SK-N-SH (cell line): ENCODE measurements at regions not wholly inside any gene's neighbourhood (a gene's known extent, or its start where the extent isn't known, plus 50 kb on each side); places are given as distances from the start of the nearest gene placed in this dataset.

Experiments used
- CTCF ChIA-PET: fragments of 300-600, 350-600 bp; formaldehyde crosslinking; extraction: SDS; loops from one replicate; lab custom pipeline; 2021; lab: Yijun Ruan, JAX
- POLR2A ChIA-PET: fragments of 350-600 bp; sonication (Branson Sonifier 250); formaldehyde crosslinking; extraction: SDS; loops from one replicate; lab custom pipeline; 2020; ENCODE audit warnings: antibody characterized with exemption, inconsistent platforms; lab: Yijun Ruan, JAX
- DNase-seq: peaks from one replicate; pipeline ENCODE4 v3.0.0; 2012
- H2AFZ ChIP-seq: fragments of 200-600 bp; sonication (generic); 2 replicates; pipeline ENCODE4 v1.8.1; 2016; ENCODE audit warnings: antibody characterized with exemption, mild to moderate bottlenecking, low read depth
- H3F3A ChIP-seq: fragments of 200-600 bp; sonication (generic); replicated peaks from 2 replicates; pipeline ENCODE3; 2016; ENCODE audit warnings: antibody characterized with exemption, mild to moderate bottlenecking; ENCODE audit not compliant: insufficient read depth
- H3K27ac ChIP-seq, 2 experiments: fragments of 200-500 bp in 1 of 2; fragments of 200-600 bp in 1 of 2; sonication (Bioruptor generic) in 1 of 2; sonication (generic), shearing (Covaris generic) in 1 of 2; 2 replicates each; pipeline versions ENCODE4 v1.5.1 to v1.6.1; 2014 to 2016; ENCODE audit warnings: low read depth in 2 of 2, inconsistent platforms in 1 of 2, low read length in 1 of 2, mild to moderate bottlenecking in 1 of 2, mixed read lengths in 1 of 2
- H3K27me3 ChIP-seq: fragments of 200-600 bp; sonication (generic), shearing (Covaris generic); 2 replicates; pipeline ENCODE4 v1.6.1; 2016; ENCODE audit warnings: mixed run types; ENCODE audit not compliant: insufficient read depth
- H3K36me3 ChIP-seq, 2 experiments: fragments of 200-500 bp in 1 of 2; fragments of 200-600 bp in 1 of 2; sonication (Bioruptor generic) in 1 of 2; sonication (generic) in 1 of 2; replicated peaks in 1 of 2; 2 replicates each; pipeline versions ENCODE3 to v1.5.1; 2014 to 2016; ENCODE audit warnings: low read length in 1 of 2, mild to moderate bottlenecking in 1 of 2; ENCODE audit not compliant: insufficient read depth in 2 of 2, control insufficient read depth in 1 of 2
- H3K4me1 ChIP-seq, 2 experiments: fragments of 200-500 bp in 1 of 2; fragments of 200-600 bp in 1 of 2; sonication (Bioruptor generic) in 1 of 2; sonication (generic), shearing (Covaris generic) in 1 of 2; 2 replicates each; pipeline versions ENCODE4 v1.5.1 to v1.6.1; 2014 to 2016; ENCODE audit warnings: low read depth in 1 of 2, low read length in 1 of 2, mixed run types in 1 of 2; ENCODE audit not compliant: insufficient read depth in 2 of 2, control insufficient read depth in 1 of 2
- H3K4me2 ChIP-seq: fragments of 200-600 bp; sonication (generic), shearing (Covaris generic); 2 replicates; pipeline ENCODE4 v1.6.1; 2017; ENCODE audit warnings: mixed run types
- H3K4me3 ChIP-seq, 2 experiments: fragments of 200-500 bp in 1 of 2; fragments of 200-600 bp in 1 of 2; sonication (Bioruptor generic) in 1 of 2; sonication (generic), shearing (Covaris generic) in 1 of 2; 2 replicates each; pipeline versions ENCODE4 v1.5.1 to v1.8.1; 2014 to 2016; ENCODE audit warnings: low read depth in 2 of 2, inconsistent platforms in 1 of 2, low read length in 1 of 2, mild to moderate bottlenecking in 1 of 2, mixed read lengths in 1 of 2, moderate library complexity in 1 of 2
- H3K79me2 ChIP-seq: fragments of 200-600 bp; sonication (generic); 2 replicates; pipeline ENCODE4 v1.8.1; 2017; ENCODE audit warnings: mild to moderate bottlenecking; ENCODE audit not compliant: insufficient read depth
- H3K9ac ChIP-seq: fragments of 200-600 bp; sonication (generic); 2 replicates; pipeline ENCODE4 v1.6.1; 2017; ENCODE audit warnings: mixed run types
- H3K9me2 ChIP-seq: fragments of 200-600 bp; sonication (generic); 2 replicates; pipeline ENCODE4 v1.6.1; 2017; ENCODE audit warnings: mixed run types
- H3K9me3 ChIP-seq: fragments of 200-600 bp; sonication (generic); 2 replicates; pipeline ENCODE4 v1.6.1; 2017; ENCODE audit warnings: mixed run types, mild to moderate bottlenecking, moderate library complexity
- H4K20me1 ChIP-seq: fragments of 200-600 bp; sonication (generic); 2 replicates; pipeline ENCODE4 v1.6.1; 2017; ENCODE audit warnings: mild to moderate bottlenecking, mixed run types; ENCODE audit not compliant: insufficient read depth
- ELF1 ChIP-seq: IDR thresholded peaks from 2 replicates; pipeline ENCODE4 v1.4.0; 2012
- EP300 ChIP-seq, 2 experiments: IDR thresholded peaks; 2 replicates each; pipeline versions ENCODE4 v1.4.0 to v1.6.1; 2012; ENCODE audit warnings: borderline replicate concordance in 1 of 2, low read depth in 1 of 2, low read length in 1 of 2
- FOXM1 ChIP-seq: IDR thresholded peaks from 2 replicates; pipeline ENCODE4 v1.4.0; 2012; ENCODE audit warnings: low read depth, mild to moderate bottlenecking
- GABPA ChIP-seq: IDR thresholded peaks from 2 replicates; pipeline ENCODE4 v1.4.0; 2012; ENCODE audit warnings: low read depth, mild to moderate bottlenecking
- JUND ChIP-seq: IDR thresholded peaks from 2 replicates; pipeline ENCODE4 v1.4.0; 2012
- MEF2A ChIP-seq: IDR thresholded peaks from 2 replicates; pipeline ENCODE4 v1.4.0; 2012; ENCODE audit warnings: low read depth, borderline replicate concordance
- MXI1 ChIP-seq: IDR thresholded peaks from 2 replicates; pipeline ENCODE4 v1.6.1; 2012; ENCODE audit warnings: mild to moderate bottlenecking, low read depth, low read length, improper control_type of control experiment
- NFIC ChIP-seq: IDR thresholded peaks from 2 replicates; pipeline ENCODE4 v1.4.0; 2012; ENCODE audit warnings: borderline replicate concordance
- NRF1 ChIP-seq: IDR thresholded peaks from 2 replicates; pipeline ENCODE4 v1.6.1; 2012; ENCODE audit warnings: low read depth, mild to moderate bottlenecking, low read length
- POLR2AphosphoS5 ChIP-seq: IDR thresholded peaks from 2 replicates; pipeline ENCODE4 v1.6.1; 2012; ENCODE audit warnings: low read depth, low read length
- RAD21 ChIP-seq: IDR thresholded peaks from 2 replicates; pipeline ENCODE4 v1.6.1; 2012; ENCODE audit warnings: mild to moderate bottlenecking, low read length
- REST ChIP-seq: IDR thresholded peaks from 2 replicates; pipeline ENCODE4 v1.6.1; 2012; ENCODE audit warnings: mild to moderate bottlenecking, low read depth, low read length, moderate library complexity
- RFX5 ChIP-seq: IDR thresholded peaks from 2 replicates; pipeline ENCODE4 v1.6.1; 2012; ENCODE audit warnings: mild to moderate bottlenecking, improper control_type of control experiment, low read length
- SIN3A ChIP-seq: IDR thresholded peaks from 2 replicates; pipeline ENCODE4 v1.6.1; 2012; ENCODE audit warnings: low read depth, mild to moderate bottlenecking, low read length, moderate library complexity, borderline replicate concordance
- SMC3 ChIP-seq: IDR thresholded peaks from 2 replicates; pipeline ENCODE4 v1.6.1; 2012; ENCODE audit warnings: low read depth, low read length, improper control_type of control experiment
- TAF1 ChIP-seq: IDR thresholded peaks from 2 replicates; pipeline ENCODE4 v1.6.1; 2012; ENCODE audit warnings: low read depth, mild to moderate bottlenecking, low read length, moderate library complexity, borderline replicate concordance
- USF2 ChIP-seq: fragments of 150-350 bp; IDR thresholded peaks from 2 replicates; pipeline ENCODE4 v1.6.1; 2017; ENCODE audit warnings: antibody characterized with exemption, low read length, low read depth, borderline replicate concordance
- WGBS: methylation state at CpG from one replicate; pipeline ENCODE4 v1.1.6; 2017; ENCODE audit warnings: low lambda C conversion rate; 5-methylcytosine and 5-hydroxymethylcytosine counted together

GRCh38 chr2:101538076-101538475 lies 63.2 kb upstream of the RFX8 start:
- ChIA-PET CTCF (interaction anchor here (1.4 kb wide), 1 partner anchor 16 kb away, joined by 3 read pairs; no protein-coding TSS in a partner anchor), POLR2A (no interaction called here)
- Histone ChIP-seq H3F3A (no peaks in the 10 kb centered on the region), H3K4me2 (no peak overlapping the region), H4K20me1 (no peaks in the 10 kb centered on the region), H3K36me3 (peaks cover 0 to 5% of the 10 kb centered on the region in 2 experiments), H3K9ac (no peak overlapping the region), H3K4me1 (no peaks in the 10 kb centered on the region), H3K79me2 (no peaks in the 10 kb centered on the region), H3K9me2 (no peaks in the 10 kb centered on the region; the same call in 1 of the 2 replicates), H3K27me3 (no peaks in the 10 kb centered on the region), H2AFZ (no peak overlapping the region), H3K27ac (no peak overlapping the region), H3K4me3 (no peak overlapping the region), H3K9me3 (0 out of 2 replicates have a peak, but pooled peaks cover 4% of the 10 kb centered on the region)
- TF ChIP-seq RAD21, result no peak
- no peak for TF ChIP-seq NFIC
- no peak for TF ChIP-seq USF2
- TF ChIP-seq MXI1, result no peak
- TF ChIP-seq EP300 (IDR thresholded peaks at IDR 0.05; ENCODE audit: borderline replicate concordance in 1 of 2, low read depth in 1 of 2, low read length in 1 of 2), result no peak
- TF ChIP-seq TAF1, result no peak
- TF ChIP-seq NRF1, result no peak
- TF ChIP-seq MEF2A, result no peak
- no peak for TF ChIP-seq REST
- no peak for TF ChIP-seq SIN3A
- TF ChIP-seq RFX5, result no peak
- TF ChIP-seq GABPA, result no peak
- TF ChIP-seq ELF1, result no peak
- no peak for TF ChIP-seq JUND
- no peak for TF ChIP-seq POLR2AphosphoS5
- no peak for TF ChIP-seq SMC3
- TF ChIP-seq FOXM1, result no peak
- 53% methylated on average over 3 of the region's 3 CpGs for WGBS
- no peak for DNase-seq
